ENCODE measurements at regions not wholly inside any gene's neighbourhood (a gene's known extent, or its start where the extent isn't known, plus 50 kb on each side); places are given as distances from the start of the nearest gene placed in this dataset.
"Not testable (repeated sequence)": the region's sequence is repeated elsewhere in the genome, so short reads cannot be mapped to it uniquely, and the experiment has no call there.

- WGBS (ENCODE audit: insufficient coverage): no CpG with 5 or more reads among the region's 5 CpGs
- H3K27ac ChIP-seq (ENCODE audit: low read length): no peak overlapping the region
- no peak overlapping the region for H3K4me3 ChIP-seq (ENCODE audit: low read length)
- no peaks in the 10 kb centered on the region for H3K27me3 ChIP-seq (ENCODE audit: control insufficient read depth, insufficient read depth, low read length)
- H3K9me3 ChIP-seq (replicated peaks; ENCODE audit: control insufficient read depth, low read depth, low read length): no peaks in the 10 kb centered on the region
- H3K4me1 ChIP-seq (ENCODE audit: control insufficient read depth, insufficient read depth, low read length): no peaks in the 10 kb centered on the region
- no peaks in the 10 kb centered on the region for H3K36me3 ChIP-seq (ENCODE audit: control insufficient read depth, insufficient read depth, low read length)
- no peak for DNase-seq
Measured at GRCh38 chr1:227420147-227420546, 101.9 kb upstream of the CDC42BPA start.

DNA sequence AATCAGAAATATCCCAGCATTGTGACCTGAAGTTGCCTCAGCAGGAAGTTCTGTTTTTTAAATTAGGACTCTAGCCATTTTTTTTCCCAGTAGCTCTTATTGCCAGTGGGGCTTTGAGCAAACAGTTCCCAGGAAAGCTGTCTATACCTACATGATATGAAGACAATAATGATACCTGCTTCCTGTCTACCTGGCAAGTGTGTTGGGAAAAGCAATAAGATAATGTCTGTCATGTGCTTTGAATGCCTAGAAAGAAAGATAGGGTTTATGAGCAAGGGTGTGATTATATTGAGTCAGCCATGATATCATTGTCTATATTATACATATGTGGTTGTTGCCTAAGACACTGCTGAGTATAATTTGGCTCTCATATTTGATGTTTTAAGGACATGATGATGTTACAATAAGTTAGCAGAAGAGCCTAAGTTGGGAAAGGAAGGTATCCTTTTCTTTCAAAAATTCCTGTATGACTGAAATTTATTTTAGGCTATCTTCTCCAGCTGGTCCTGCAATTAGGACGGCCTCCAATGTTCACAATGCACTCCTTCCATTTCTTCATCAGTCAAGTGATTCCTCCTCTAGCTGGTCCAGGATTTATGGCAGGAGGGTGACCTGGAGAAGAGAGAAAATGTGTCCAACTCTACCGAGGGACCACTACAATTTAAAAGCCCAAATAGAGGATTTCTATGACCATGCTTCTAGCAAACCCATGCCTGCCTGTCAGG lies 99.6 kb upstream of the CDC42BPA start:
- 20% methylated on average over 1 of the region's 2 CpGs for WGBS (ENCODE audit: insufficient coverage)
- Histone ChIP-seq H3K27me3 (ENCODE audit: control insufficient read depth, insufficient read depth, low read length) (no peaks in the 10 kb centered on the region), H3K9me3 (replicated peaks; ENCODE audit: control insufficient read depth, low read depth, low read length) (no peaks in the 10 kb centered on the region), H3K27ac (ENCODE audit: low read length) (peak overlapping the region; percentile 58), H3K4me3 (ENCODE audit: low read length) (no peak overlapping the region), H3K36me3 (ENCODE audit: control insufficient read depth, insufficient read depth, low read length) (no peaks in the 10 kb centered on the region), H3K4me1 (ENCODE audit: control insufficient read depth, insufficient read depth, low read length) (no peaks in the 10 kb centered on the region)
- peak; percentile 87 for DNase-seq

DNA sequence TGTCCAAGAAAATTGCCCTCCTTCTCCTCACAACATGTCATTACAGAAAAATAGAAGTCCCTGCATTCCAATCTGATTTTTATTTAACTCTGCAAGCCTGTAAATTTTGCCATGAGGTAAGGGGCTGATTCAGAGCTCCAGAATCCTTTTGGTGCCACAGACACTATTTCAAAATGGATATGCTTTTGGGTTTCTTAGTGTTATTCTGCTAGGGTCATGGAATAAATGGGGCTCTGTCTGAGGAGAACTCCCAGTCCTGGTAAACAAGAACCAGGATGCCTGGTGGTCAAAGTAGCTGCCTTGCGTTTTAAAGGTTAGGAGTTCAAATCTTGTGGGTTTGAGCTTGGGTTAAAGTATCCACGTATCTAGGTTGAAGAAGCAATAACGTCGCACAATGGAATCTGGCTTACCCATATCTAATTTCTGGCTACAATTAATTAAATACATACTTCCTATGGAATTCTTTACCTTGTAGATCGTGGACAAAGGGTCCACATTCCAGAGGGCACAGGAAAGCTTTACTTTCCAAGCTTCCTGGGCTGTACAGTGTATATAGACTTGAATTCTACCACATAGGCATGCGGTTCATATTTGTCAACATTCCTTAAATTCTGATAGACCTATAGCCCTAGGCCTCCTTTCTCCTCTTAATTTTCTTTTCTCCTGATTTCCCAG lies 98.0 kb upstream of the CDC42BPA start:
- Histone ChIP-seq H3K27me3 (ENCODE audit: control insufficient read depth, insufficient read depth, low read length) (no peaks in the 10 kb centered on the region), H3K9me3 (replicated peaks; ENCODE audit: control insufficient read depth, low read depth, low read length) (no peaks in the 10 kb centered on the region), H3K4me1 (ENCODE audit: control insufficient read depth, insufficient read depth, low read length) (no peaks in the 10 kb centered on the region), H3K4me3 (ENCODE audit: low read length) (no peak overlapping the region), H3K36me3 (ENCODE audit: control insufficient read depth, insufficient read depth, low read length) (no peaks in the 10 kb centered on the region), H3K27ac (ENCODE audit: low read length) (peak overlapping the region; percentile 64)
- no CpG with 5 or more reads among the region's 6 CpGs for WGBS (ENCODE audit: insufficient coverage)
- DNase-seq: peak; percentile 44

GRCh38 chr1:227415115-227415790 lies 97.0 kb upstream of the CDC42BPA start:
- H3K27me3 ChIP-seq (ENCODE audit: control insufficient read depth, insufficient read depth, low read length): no peaks in the 10 kb centered on the region
- H3K27ac ChIP-seq (ENCODE audit: low read length): peak overlapping the region; percentile 64
- no peaks in the 10 kb centered on the region for H3K36me3 ChIP-seq (ENCODE audit: control insufficient read depth, insufficient read depth, low read length)
- no peak overlapping the region for H3K4me3 ChIP-seq (ENCODE audit: low read length)
- DNase-seq: peak; percentile 93
- H3K9me3 ChIP-seq (replicated peaks; ENCODE audit: control insufficient read depth, low read depth, low read length): no peaks in the 10 kb centered on the region
- no peaks in the 10 kb centered on the region for H3K4me1 ChIP-seq (ENCODE audit: control insufficient read depth, insufficient read depth, low read length)
- WGBS (ENCODE audit: insufficient coverage): no CpG with 5 or more reads among the region's 8 CpGs

DNA sequence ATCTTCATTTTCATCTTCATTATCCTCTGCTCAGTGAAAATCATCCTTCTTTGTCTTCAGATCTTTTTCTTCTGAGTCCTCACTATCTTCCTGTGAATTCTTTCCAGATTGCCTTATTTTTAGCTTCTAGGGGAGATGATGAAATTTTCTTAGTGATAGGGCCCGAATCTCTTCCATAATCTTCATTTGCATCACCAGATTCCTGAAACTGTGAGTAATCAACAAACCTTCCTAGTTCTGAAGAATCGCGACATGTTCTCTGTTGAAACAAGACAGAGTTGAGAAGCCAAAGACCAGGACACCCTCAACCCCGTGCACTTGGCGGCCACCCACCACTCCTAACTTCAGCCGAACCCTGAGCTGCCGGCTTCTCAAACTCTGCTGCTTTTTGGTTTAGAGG lies 92.8 kb upstream of the CDC42BPA start:
- 70% methylated on average over 4 of the region's 7 CpGs for WGBS (ENCODE audit: insufficient coverage)
- no peaks in the 10 kb centered on the region for H3K36me3 ChIP-seq (ENCODE audit: control insufficient read depth, insufficient read depth, low read length)
- no peaks in the 10 kb centered on the region for H3K27me3 ChIP-seq (ENCODE audit: control insufficient read depth, insufficient read depth, low read length)
- H3K9me3 ChIP-seq (replicated peaks; ENCODE audit: control insufficient read depth, low read depth, low read length): no peaks in the 10 kb centered on the region
- no peaks in the 10 kb centered on the region for H3K4me1 ChIP-seq (ENCODE audit: control insufficient read depth, insufficient read depth, low read length)
- no peak overlapping the region for H3K27ac ChIP-seq (ENCODE audit: low read length)
- H3K4me3 ChIP-seq (ENCODE audit: low read length): no peak overlapping the region
- no peak for DNase-seq

DNA sequence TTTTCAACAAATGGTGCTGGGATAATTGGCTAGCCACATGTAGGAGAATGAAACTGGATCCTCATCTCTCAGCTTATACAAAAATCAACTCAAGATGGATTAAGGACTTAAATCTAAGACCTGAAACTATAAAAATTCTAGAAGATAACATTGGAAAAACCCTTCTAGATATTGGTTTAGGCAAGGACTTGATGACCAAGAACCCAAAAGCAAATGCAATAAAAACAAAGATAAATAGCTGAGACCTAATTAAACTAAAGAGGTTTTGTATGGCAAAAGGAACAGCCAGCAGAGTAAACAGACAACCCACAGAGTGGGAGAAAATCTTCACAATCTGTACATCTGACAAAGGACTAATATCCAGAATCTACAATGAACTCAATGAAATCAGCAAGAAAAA lies 88.0 kb upstream of the CDC42BPA start:
- H3K4me3 ChIP-seq (ENCODE audit: low read length); H3K9me3 ChIP-seq (replicated peaks; ENCODE audit: control insufficient read depth, low read depth, low read length); H3K4me1 ChIP-seq (ENCODE audit: control insufficient read depth, insufficient read depth, low read length); DNase-seq; H3K36me3 ChIP-seq (ENCODE audit: control insufficient read depth, insufficient read depth, low read length); H3K27me3 ChIP-seq (ENCODE audit: control insufficient read depth, insufficient read depth, low read length); H3K27ac ChIP-seq (ENCODE audit: low read length): not testable (repeated sequence)

GRCh38 chr1:227403535-227403934 lies 85.2 kb upstream of the CDC42BPA start:
- Histone ChIP-seq H3K36me3 (ENCODE audit: control insufficient read depth, insufficient read depth, low read length) (no peaks in the 10 kb centered on the region), H3K9me3 (replicated peaks; ENCODE audit: control insufficient read depth, low read depth, low read length) (peaks cover 4% of the 10 kb centered on the region), H3K27ac (ENCODE audit: low read length) (no peak overlapping the region), H3K4me1 (ENCODE audit: control insufficient read depth, insufficient read depth, low read length) (no peaks in the 10 kb centered on the region), H3K27me3 (ENCODE audit: control insufficient read depth, insufficient read depth, low read length) (no peaks in the 10 kb centered on the region), H3K4me3 (ENCODE audit: low read length) (no peak overlapping the region)
- WGBS (ENCODE audit: insufficient coverage): 90% methylated on average over 2 of the region's 5 CpGs
- no peak for DNase-seq

DNA sequence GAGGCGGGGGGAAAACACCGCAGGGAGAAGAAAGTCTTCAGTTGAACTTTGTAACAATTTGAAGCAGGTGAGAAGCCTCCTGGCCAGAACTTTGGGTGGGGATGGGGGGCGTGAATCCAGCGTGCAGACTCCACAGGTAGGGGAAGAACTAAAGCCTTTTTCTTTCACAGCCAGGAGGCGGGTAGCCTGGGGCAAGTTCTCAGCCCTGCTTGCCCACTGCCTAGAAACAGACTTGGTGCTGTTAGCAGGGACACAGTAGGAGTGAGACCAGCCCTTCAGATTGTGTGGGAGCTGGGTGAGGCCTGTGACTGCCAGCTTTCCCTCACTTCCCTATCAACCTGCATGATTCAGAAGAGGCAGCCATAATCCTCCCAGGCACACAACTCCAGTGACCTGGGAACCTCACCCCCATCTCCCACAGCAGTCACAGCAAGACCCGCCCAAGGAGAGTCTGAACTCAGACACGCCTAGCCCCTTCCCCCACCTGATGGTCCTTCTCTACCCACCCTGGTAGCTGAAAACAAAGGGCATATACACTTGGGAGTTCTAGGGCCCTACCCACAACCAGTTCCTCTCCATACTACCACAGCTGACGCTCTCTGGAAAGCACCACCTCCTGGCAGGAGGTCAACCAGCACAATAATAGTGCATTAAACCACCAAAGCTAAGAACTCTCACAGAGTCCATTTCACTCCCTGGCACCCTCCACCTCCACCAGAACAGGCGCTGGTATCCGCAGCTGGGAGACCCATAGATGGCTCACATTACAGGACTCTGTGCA lies 83.5 kb upstream of the CDC42BPA start:
- whole genome bisulfite sequencing (ENCODE audit: insufficient coverage): 96% methylated on average over 7 of the region's 10 CpGs
- H3K4me1 ChIP-seq (ENCODE audit: control insufficient read depth, insufficient read depth, low read length): no peaks in the 10 kb centered on the region
- DNase-seq: no peak
- no peak overlapping the region for H3K27ac ChIP-seq (ENCODE audit: low read length)
- H3K36me3 ChIP-seq (ENCODE audit: control insufficient read depth, insufficient read depth, low read length): no peaks in the 10 kb centered on the region
- H3K27me3 ChIP-seq (ENCODE audit: control insufficient read depth, insufficient read depth, low read length): no peaks in the 10 kb centered on the region
- H3K9me3 ChIP-seq (replicated peaks; ENCODE audit: control insufficient read depth, low read depth, low read length): peaks cover 4% of the 10 kb centered on the region
- H3K4me3 ChIP-seq (ENCODE audit: low read length): no peak overlapping the region

GRCh38 chr1:227399152-227399730 lies 80.9 kb upstream of the CDC42BPA start:
- 56% methylated on average over 2 of the region's 4 CpGs for WGBS (ENCODE audit: insufficient coverage)
- Histone ChIP-seq H3K9me3 (replicated peaks; ENCODE audit: control insufficient read depth, low read depth, low read length) (peaks cover 4% of the 10 kb centered on the region), H3K4me1 (ENCODE audit: control insufficient read depth, insufficient read depth, low read length) (no peaks in the 10 kb centered on the region)

More at GRCh38 chr1:227399152-227399730, 80.9 kb upstream of the CDC42BPA start:
- DNase-seq: no peak
- H3K4me3 ChIP-seq (ENCODE audit: low read length): no peak overlapping the region
- H3K36me3 ChIP-seq (ENCODE audit: control insufficient read depth, insufficient read depth, low read length): no peaks in the 10 kb centered on the region
- H3K27ac ChIP-seq (ENCODE audit: low read length): no peak overlapping the region
- no peaks in the 10 kb centered on the region for H3K27me3 ChIP-seq (ENCODE audit: control insufficient read depth, insufficient read depth, low read length)
